ENCODE measurements at regions not wholly inside any gene's neighbourhood (a gene's known extent, or its start where the extent isn't known, plus 50 kb on each side); places are given as distances from the start of the nearest gene placed in this dataset.
"Not testable (repeated sequence)": the region's sequence is repeated elsewhere in the genome, so short reads cannot be mapped to it uniquely, and the experiment has no call there.

DNA sequence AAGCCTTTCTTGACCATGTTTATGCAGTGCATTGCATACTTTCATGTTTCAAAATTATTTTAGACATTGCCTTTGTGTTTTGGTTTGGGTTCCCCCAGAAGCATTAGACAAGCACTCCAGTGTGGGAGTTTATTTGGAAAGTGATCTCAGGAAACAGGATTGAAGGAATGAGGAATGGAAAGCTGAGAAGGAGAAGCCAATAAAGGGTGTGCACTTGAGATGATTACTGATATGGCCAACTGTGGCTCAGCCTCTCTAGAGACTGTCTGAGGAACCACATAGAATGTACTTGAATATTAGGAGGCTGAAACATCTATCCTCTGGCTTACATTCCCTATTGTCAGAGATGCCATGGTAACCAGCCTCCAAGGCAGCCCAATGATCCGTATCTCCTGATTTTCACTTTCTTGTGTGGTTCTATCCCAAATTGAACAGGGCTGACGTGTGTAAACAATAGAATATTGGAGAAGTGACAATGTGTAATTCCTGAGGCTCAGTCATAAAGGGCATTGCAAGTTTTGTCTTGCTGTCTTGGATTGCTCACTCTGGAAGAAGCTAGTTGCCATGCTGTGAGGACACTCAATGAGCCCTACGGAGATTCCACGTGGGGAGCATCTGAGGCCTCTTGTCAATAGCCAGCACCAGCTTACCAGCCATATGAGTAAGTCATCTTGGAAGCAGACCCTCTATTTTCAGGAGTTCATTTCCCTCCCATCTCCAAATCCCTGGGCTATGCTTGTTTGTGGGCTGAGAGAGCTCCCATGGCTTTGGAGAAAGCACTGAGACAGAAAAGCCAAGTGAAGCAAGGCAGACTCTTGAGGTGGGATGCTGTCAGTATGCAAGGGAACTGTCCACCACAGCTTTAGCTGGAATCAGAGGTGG lies 84.7 kb downstream of the SCN11A start:
- DNase-seq (ENCODE audit: low read depth): no peak

- DNase-seq (ENCODE audit: low read depth): no peak
Observed at GRCh38 chr3:38964646-38965045, 87.1 kb downstream of the SCN11A start.

- no peak for DNase-seq (ENCODE audit: low read depth)
Observed at GRCh38 chr3:38964204-38964603, 87.5 kb downstream of the SCN11A start.

GRCh38 chr3:38960953-38961622 lies 90.7 kb downstream of the SCN11A start:
- DNase-seq (ENCODE audit: low read depth): peak; percentile 19

GRCh38 chr3:38960042-38960622 lies 91.6 kb downstream of the SCN11A start:
- no peak for DNase-seq (ENCODE audit: low read depth)

- no peak for DNase-seq (ENCODE audit: low read depth)
Observed at GRCh38 chr3:38958026-38958720, 93.6 kb downstream of the SCN11A start.

GRCh38 chr3:38957296-38957695 lies 94.4 kb downstream of the SCN11A start:
- no peak for DNase-seq (ENCODE audit: low read depth)

GRCh38 chr3:38952721-38953120 lies 99.0 kb downstream of the SCN11A start:
- DNase-seq (ENCODE audit: low read depth): no peak

- DNase-seq (ENCODE audit: low read depth): not testable (repeated sequence)
Observed at GRCh38 chr3:38951167-38951566, 100.6 kb downstream of the SCN11A start.

DNA sequence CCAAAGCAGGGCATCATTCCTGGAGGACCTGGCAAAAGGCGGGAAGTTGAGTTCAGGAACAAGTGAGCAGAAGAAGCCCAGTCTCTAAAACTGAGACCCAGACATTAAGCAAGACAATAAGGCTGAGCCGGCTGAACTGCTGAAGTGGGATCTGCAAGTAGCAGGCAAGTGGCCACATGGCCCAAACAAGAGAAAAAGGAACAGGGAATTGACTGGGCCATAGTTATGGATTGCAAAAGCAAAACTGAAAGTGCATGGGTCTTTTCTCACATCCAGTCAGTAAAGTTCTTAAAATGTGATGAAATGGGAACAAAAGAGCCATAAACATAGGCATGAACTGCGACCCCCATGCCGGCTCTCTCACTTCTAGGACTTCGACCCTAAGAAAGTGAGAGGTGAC lies 101.2 kb downstream of the SCN11A start:
- no peak for DNase-seq (ENCODE audit: low read depth)

DNA sequence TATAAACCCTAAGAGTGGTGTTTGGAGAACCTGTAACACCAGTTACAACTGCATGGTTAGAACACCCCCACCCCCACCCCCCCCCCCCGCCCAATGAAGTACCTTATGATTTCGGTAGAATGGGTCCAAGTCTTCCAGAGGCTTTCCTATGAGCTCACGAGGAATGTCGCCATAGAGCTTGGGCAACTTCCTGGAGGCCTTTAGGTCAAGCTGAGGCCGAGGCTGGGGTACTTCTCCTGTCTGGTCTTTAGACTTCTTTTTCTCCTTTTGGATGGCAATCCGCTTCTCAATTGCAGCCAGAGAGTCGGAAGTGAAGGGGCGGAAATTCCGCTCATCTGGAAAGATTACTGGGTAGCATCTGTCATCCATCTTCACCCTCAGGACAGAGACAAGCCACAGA lies 101.8 kb downstream of the SCN11A start:
- no peak for DNase-seq (ENCODE audit: low read depth)

DNA sequence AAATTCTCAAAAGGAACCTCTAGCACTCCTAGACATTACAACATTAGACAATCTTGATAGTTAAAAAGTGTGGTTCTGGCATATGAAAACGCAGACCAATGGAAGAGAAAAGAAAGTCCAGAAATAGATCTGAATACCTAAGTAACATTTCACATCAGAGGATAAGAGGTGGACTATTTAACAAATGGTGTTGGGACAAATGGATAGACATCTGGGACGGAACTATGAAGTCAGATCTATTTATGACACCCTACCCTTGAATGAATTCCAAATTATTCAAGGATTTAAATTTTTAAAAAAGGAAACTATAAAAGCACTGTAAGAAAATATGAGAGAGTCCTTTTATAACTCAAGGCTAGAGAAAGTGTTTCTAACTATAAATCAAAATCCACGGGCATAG lies 111.3 kb downstream of the SCN11A start:
- DNase-seq (ENCODE audit: low read depth): no peak

DNA sequence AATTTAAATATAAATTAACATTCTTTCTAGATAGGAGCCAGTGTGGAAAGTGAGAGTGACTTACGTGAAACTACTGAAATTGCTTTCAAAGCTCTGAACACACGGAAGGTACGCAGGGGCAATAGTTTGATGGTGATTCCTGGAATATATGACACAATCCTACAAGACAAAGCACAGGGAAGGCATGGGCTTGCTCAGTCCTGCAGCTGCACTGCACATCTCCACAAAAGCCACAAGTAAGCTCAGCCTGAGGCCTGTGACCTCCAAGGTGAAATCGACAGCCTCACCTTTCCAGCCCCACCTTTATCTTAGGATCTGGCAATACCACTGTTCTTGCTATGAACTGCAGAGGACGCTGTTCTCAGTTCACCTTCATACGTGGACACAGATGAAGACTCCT lies 109.3 kb upstream of the SCN10A start:
- DNase-seq (ENCODE audit: low read depth): no peak

GRCh38 chr3:38916706-38917105 lies 100.7 kb upstream of the SCN10A start:
- peak; percentile 14 for DNase-seq (ENCODE audit: low read depth)

GRCh38 chr3:38907426-38907825 lies 91.4 kb upstream of the SCN10A start:
- DNase-seq (ENCODE audit: low read depth): peak; percentile 0

DNA sequence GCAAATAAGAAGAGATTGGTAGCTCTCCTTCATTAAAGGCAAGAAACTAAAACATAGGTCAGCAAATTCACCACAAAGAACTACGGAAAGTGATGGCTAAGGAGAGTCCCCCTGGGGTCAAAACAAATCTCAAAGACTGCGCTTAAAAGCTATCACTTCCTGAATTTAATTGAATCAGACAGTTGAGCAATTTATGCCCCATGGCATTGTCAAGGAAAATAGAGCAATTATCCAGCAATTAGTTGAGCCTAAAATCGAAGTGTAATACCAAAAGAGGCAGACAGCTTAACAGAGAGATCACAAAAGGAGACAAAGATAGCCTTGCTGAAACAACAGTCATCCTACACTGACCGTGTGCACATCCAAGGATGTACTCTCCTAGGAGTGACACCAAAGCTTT lies 74.4 kb upstream of the SCN10A start:
- no peak for DNase-seq (ENCODE audit: low read depth)

DNA sequence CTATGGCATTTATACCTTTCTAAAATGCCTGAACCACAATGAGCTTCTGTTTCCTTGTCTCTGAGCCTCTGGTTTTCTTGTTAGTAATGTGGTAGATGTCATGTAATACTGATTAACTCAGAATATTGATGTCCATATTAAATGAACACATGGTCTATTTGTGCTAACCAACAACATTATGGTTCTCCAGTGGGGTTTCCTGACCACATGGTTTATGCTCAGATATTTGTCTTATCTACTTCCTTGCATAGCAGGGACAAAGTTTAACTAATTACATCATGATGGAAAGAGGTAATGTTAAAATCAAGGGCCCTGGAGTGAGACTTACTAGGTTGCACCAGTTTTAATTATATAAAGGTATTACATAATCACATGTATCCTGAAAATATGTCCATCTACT lies 62.6 kb upstream of the SCN10A start:
- DNase-seq (ENCODE audit: low read depth): no peak
